Activated T-helper 1 cell treated with anti-CD3 and anti-CD28 coated beads, Interleukin-12 subunit alpha, Interleukin-12 subunit beta, Interleukin-2, Interleukin-4 antibody, amounts not matched to agents 30 ng/mL and 10 ng/mL and 1 ng/mL, durations not matched to agents 14 hours and 24 hours and 36 hours (primary cell): ENCODE measurements at regions not wholly inside any gene's neighbourhood (a gene's known extent, or its start where the extent isn't known, plus 50 kb on each side); places are given as distances from the start of the nearest gene placed in this dataset.

Experiments used
- DNase-seq: peaks from one replicate; pipeline ENCODE4 v3.0.0; 2021; ENCODE audit warnings: low spot score
- H3K27ac Mint-ChIP-seq: one replicate; pipeline ENCODE4 v1.8.0; 2021; ENCODE audit warnings: mild to moderate bottlenecking, mixed read lengths
- H3K27me3 Mint-ChIP-seq: one replicate; pipeline ENCODE4 v1.8.0; 2022; ENCODE audit warnings: mild to moderate bottlenecking, moderate library complexity, mixed read lengths; ENCODE audit not compliant: insufficient read depth
- H3K36me3 Mint-ChIP-seq: one replicate; pipeline ENCODE4 v1.8.0; 2021; ENCODE audit warnings: low read depth, mixed read lengths
- H3K4me1 Mint-ChIP-seq: one replicate; pipeline ENCODE4 v1.8.0; 2021; ENCODE audit warnings: low read depth, mixed read lengths
- H3K4me3 Mint-ChIP-seq: one replicate; pipeline ENCODE4 v1.8.0; 2021; ENCODE audit warnings: mild to moderate bottlenecking, moderate library complexity, mixed read lengths
- H3K9me3 Mint-ChIP-seq: one replicate; pipeline ENCODE4 v1.8.0; 2021; ENCODE audit warnings: mixed read lengths
- intact Hi-C: fragments of 100-400 bp; cut with micrococcal nuclease; formaldehyde crosslinking; loops from one replicate; pipeline ENCODE4 v1.15.1; 2024

DNA sequence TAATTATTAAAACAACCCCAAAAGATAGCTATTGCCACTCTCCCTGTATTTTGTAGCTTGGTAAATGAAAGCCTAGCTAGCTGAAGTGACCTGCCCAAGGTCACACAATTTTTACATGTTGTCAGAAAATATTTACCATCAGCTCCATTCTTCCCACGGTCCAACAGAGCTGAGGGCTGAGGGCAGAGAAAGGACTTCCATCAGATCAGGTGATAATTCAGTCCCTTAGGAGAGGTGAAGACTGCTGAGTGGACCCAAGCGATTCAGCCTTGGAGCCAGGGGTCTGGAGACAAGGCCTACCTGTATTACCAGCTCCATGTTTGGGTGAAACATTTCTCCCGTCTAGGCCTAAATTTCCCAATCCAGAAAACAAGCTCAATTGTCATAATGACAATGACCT, 149.5 kb upstream of the TSHZ3 start:
- Mint-ChIP-seq H3K4me3 (no peak overlapping the region), H3K9me3 (no peaks in the 10 kb centered on the region), H3K27ac (no peak overlapping the region), H3K27me3 (no peaks in the 10 kb centered on the region), H3K36me3 (no peaks in the 10 kb centered on the region), H3K4me1 (no peaks in the 10 kb centered on the region)
- no peak for DNase-seq
- intact Hi-C loops: no loop called here

DNA sequence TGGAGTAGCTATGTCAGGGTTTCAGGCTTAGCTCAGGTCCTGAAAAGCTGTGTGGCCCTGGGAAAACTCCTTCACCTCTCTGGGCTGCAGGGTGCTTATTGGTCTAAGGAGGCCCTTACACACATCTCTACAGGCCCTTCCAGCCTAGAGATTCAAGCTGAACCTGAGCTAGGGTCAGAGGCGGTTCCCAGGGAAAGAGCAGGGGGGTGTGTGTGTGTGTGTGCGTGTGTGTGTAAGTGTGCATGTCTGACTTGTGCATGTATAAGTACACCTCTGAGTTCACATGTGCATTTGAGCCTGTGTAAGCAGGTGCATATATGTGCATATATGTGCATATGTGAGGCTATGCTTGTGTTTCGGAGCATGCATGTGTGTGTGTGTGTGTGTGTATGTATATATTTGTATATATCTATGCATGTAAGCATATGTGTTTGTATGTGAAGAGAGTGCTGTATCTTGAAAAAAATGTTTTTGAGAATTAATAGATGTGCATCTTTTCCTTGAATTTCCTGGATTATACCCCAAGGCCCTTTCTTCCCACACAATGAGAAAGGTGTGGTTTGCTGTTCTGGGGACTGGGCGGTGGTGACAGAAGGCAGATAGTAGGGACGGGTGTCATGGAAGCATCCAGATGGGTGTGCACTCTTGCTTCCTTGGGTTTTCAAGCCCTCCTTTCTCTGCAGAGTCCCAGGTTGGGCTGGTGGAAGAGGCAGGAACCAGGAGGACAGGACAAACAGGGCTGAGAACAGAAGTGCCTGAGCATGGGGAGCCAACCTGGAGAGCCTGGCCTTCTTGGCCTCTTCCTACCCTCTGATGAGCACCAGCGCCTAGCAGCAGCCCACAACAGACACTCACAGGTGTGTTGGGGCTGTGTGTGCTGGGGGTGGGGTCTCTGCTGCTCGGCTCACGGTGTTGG, 150.3 kb upstream of the TSHZ3 start:
- no peak for DNase-seq
- H3K4me1 Mint-ChIP-seq: no peaks in the 10 kb centered on the region
- H3K36me3 Mint-ChIP-seq: no peaks in the 10 kb centered on the region
- no peaks in the 10 kb centered on the region for H3K27me3 Mint-ChIP-seq
- no peak overlapping the region for H3K4me3 Mint-ChIP-seq
- no peaks in the 10 kb centered on the region for H3K9me3 Mint-ChIP-seq
- intact Hi-C loops: no loop called here
- H3K27ac Mint-ChIP-seq: no peak overlapping the region

- Mint-ChIP-seq H3K4me1 (no peaks in the 10 kb centered on the region), H3K9me3 (no peaks in the 10 kb centered on the region), H3K27me3 (no peaks in the 10 kb centered on the region), H3K27ac (no peak overlapping the region), H3K36me3 (no peaks in the 10 kb centered on the region), H3K4me3 (no peak overlapping the region)
- DNase-seq: no peak
- intact Hi-C loops: no loop called here
These were observed 151.1 kb upstream of the TSHZ3 start for GRCh38 chr19:31500197-31500830.

GRCh38 chr19:31500946-31501345, 151.7 kb upstream of the TSHZ3 start:
- no peak for DNase-seq
- H3K9me3 Mint-ChIP-seq: no peaks in the 10 kb centered on the region
- no peaks in the 10 kb centered on the region for H3K36me3 Mint-ChIP-seq
- no peak overlapping the region for H3K4me3 Mint-ChIP-seq
- intact Hi-C loops: no loop called here
- H3K4me1 Mint-ChIP-seq: no peaks in the 10 kb centered on the region
- H3K27ac Mint-ChIP-seq: no peak overlapping the region
- no peaks in the 10 kb centered on the region for H3K27me3 Mint-ChIP-seq

DNA sequence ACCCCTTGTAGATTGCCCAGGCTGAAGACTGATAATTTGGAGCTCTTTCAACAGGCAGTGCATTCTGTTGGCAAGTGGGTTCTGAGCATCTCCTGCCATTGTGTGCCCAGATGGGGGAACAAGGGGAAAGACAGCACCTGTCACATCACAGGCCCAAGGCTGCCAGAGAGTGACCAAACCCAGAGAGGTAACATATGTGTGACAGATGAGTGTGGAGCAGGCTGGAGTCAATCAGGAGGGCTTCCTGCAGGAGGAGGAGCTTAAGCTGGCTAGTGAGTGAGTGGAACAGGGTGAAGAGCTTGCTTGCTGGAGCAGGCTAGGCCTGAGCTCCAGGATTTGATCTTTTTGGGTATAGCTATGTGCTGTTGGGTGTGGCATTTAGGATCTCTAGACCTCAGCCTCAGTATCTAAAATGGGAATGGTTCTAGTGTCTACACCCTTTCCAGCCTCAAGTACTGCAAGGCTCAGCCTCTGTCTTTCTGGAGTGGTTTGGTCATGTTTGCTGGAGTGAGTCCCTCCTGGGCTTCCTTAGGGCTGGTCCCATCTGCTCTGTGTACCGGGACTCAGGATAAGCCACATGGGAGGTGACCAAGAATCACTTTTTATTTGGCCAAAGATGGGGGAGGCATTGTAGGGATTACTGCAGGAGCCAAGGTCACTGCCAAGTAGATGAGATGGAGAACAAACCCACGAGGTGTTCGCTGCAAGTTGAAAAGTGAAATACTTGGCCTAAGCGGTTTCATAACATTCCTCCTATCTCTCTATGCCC, 152.4 kb upstream of the TSHZ3 start:
- intact Hi-C loops: no loop called here
- Mint-ChIP-seq H3K4me3 (no peak overlapping the region), H3K36me3 (no peaks in the 10 kb centered on the region), H3K27ac (no peak overlapping the region), H3K9me3 (no peaks in the 10 kb centered on the region), H3K27me3 (no peaks in the 10 kb centered on the region), H3K4me1 (no peaks in the 10 kb centered on the region)
- no peak for DNase-seq

GRCh38 chr19:31502536-31503170, 153.4 kb upstream of the TSHZ3 start:
- intact Hi-C loops: no loop called here
- Mint-ChIP-seq H3K4me1 (no peaks in the 10 kb centered on the region), H3K4me3 (no peak overlapping the region), H3K27me3 (no peaks in the 10 kb centered on the region), H3K9me3 (no peaks in the 10 kb centered on the region), H3K27ac (no peak overlapping the region), H3K36me3 (no peaks in the 10 kb centered on the region)
- DNase-seq: no peak

- Mint-ChIP-seq H3K27ac (no peak overlapping the region), H3K4me1 (no peaks in the 10 kb centered on the region), H3K36me3 (no peaks in the 10 kb centered on the region), H3K27me3 (no peaks in the 10 kb centered on the region), H3K4me3 (no peak overlapping the region), H3K9me3 (no peaks in the 10 kb centered on the region)
- intact Hi-C loops: no loop called here
- DNase-seq: no peak
These were observed 154.0 kb upstream of the TSHZ3 start for GRCh38 chr19:31503211-31503610.

- Mint-ChIP-seq H3K27ac (no peak overlapping the region), H3K27me3 (no peaks in the 10 kb centered on the region), H3K4me1 (no peaks in the 10 kb centered on the region), H3K4me3 (no peak overlapping the region), H3K9me3 (no peaks in the 10 kb centered on the region), H3K36me3 (no peaks in the 10 kb centered on the region)
- intact Hi-C loops: no loop called here
- DNase-seq: no peak
These were observed 155.0 kb upstream of the TSHZ3 start for GRCh38 chr19:31504221-31504620.

GRCh38 chr19:31505596-31505910, 156.3 kb upstream of the TSHZ3 start:
- H3K27me3 Mint-ChIP-seq: no peaks in the 10 kb centered on the region
- no peak overlapping the region for H3K27ac Mint-ChIP-seq
- H3K4me3 Mint-ChIP-seq: no peak overlapping the region
- H3K9me3 Mint-ChIP-seq: no peaks in the 10 kb centered on the region
- no peak for DNase-seq
- no peaks in the 10 kb centered on the region for H3K4me1 Mint-ChIP-seq
- no peaks in the 10 kb centered on the region for H3K36me3 Mint-ChIP-seq
- intact Hi-C loops: no loop called here

DNA sequence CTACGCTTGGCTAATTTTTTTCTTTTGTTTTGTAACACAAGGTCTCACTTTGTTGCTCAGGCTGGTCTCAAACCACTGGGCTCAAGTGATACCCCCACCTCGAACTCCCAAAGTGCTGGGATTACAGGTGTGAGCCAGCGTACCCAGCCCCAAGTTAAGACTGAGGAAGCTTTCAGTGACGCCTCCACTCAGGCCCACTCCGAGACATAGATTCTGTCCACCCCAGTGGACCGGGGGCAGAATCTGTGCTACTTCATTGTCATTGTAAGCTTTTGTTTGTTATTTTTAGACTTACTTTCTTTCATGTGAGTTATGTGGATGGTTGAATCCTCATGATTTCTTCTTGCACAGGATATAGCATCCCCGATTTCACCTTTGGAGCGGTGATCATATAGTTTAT, 156.9 kb upstream of the TSHZ3 start:
- Mint-ChIP-seq H3K27ac (no peak overlapping the region), H3K27me3 (no peaks in the 10 kb centered on the region), H3K9me3 (no peaks in the 10 kb centered on the region), H3K4me1 (no peaks in the 10 kb centered on the region), H3K4me3 (no peak overlapping the region), H3K36me3 (no peaks in the 10 kb centered on the region)
- intact Hi-C loops: no loop called here
- no peak for DNase-seq

GRCh38 chr19:31510635-31511034, 161.4 kb upstream of the TSHZ3 start:
- no peaks in the 10 kb centered on the region for H3K9me3 Mint-ChIP-seq
- intact Hi-C loops: no loop called here
- no peak overlapping the region for H3K27ac Mint-ChIP-seq
- H3K27me3 Mint-ChIP-seq: no peaks in the 10 kb centered on the region
- DNase-seq: no peak
- H3K36me3 Mint-ChIP-seq: no peaks in the 10 kb centered on the region
- no peaks in the 10 kb centered on the region for H3K4me1 Mint-ChIP-seq
- no peak overlapping the region for H3K4me3 Mint-ChIP-seq

- no peak overlapping the region for H3K4me3 Mint-ChIP-seq
- H3K9me3 Mint-ChIP-seq: no peaks in the 10 kb centered on the region
- no peaks in the 10 kb centered on the region for H3K4me1 Mint-ChIP-seq
- no peak for DNase-seq
- H3K27me3 Mint-ChIP-seq: no peaks in the 10 kb centered on the region
- H3K36me3 Mint-ChIP-seq: no peaks in the 10 kb centered on the region
- no peak overlapping the region for H3K27ac Mint-ChIP-seq
- intact Hi-C loops: no loop called here
These were observed 161.9 kb upstream of the TSHZ3 start for GRCh38 chr19:31511098-31511497.

DNA sequence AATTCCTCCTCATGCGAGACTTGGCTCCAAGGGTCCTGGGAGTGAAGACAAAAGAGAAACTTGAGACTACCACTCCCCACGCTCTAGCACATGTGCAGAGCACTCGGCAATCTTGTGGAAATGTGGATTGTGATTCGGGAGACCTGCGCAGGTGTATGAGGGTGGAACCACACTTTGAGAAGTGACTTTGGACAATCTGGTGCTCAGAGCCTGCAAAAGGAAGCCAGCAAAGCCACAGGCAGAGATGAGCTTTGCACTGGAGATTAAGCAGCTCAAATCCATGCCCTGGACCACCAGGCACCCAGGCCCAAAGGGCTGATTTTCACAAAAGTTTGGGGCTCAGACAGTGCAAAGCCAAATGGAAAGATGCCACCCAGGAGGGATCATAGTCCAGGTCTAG, 162.5 kb upstream of the TSHZ3 start:
- H3K27me3 Mint-ChIP-seq: no peaks in the 10 kb centered on the region
- intact Hi-C loops: no loop called here
- no peak overlapping the region for H3K4me3 Mint-ChIP-seq

More for the DNA sequence above, 162.5 kb upstream of the TSHZ3 start:
- no peaks in the 10 kb centered on the region for H3K36me3 Mint-ChIP-seq
- DNase-seq: no peak
- no peaks in the 10 kb centered on the region for H3K4me1 Mint-ChIP-seq
- no peak overlapping the region for H3K27ac Mint-ChIP-seq
- no peaks in the 10 kb centered on the region for H3K9me3 Mint-ChIP-seq
